H54 (cell line): ENCODE measurements at regions not wholly inside any gene's neighbourhood (a gene's known extent, or its start where the extent isn't known, plus 50 kb on each side); places are given as distances from the start of the nearest gene placed in this dataset.
"Not testable (repeated sequence)": the region's sequence is repeated elsewhere in the genome, so short reads cannot be mapped to it uniquely, and the experiment has no call there.

ENCODE experiments used
- DNase-seq: peaks from one replicate; pipeline ENCODE4 v3.0.0; 2011; ENCODE audit warnings: low spot score, mixed read lengths; ENCODE audit not compliant: insufficient read length
- FAIRE-seq: peaks from 3 replicates; lab custom pipeline; 2011; peaks lifted over from hg19 to GRCh38; lab: Jason Lieb, UNC
- POLR2A ChIP-seq: IDR thresholded peaks from 2 replicates; pipeline ENCODE4 v1.6.1; 2011; ENCODE audit warnings: low read depth, mild to moderate bottlenecking, low read length

DNA sequence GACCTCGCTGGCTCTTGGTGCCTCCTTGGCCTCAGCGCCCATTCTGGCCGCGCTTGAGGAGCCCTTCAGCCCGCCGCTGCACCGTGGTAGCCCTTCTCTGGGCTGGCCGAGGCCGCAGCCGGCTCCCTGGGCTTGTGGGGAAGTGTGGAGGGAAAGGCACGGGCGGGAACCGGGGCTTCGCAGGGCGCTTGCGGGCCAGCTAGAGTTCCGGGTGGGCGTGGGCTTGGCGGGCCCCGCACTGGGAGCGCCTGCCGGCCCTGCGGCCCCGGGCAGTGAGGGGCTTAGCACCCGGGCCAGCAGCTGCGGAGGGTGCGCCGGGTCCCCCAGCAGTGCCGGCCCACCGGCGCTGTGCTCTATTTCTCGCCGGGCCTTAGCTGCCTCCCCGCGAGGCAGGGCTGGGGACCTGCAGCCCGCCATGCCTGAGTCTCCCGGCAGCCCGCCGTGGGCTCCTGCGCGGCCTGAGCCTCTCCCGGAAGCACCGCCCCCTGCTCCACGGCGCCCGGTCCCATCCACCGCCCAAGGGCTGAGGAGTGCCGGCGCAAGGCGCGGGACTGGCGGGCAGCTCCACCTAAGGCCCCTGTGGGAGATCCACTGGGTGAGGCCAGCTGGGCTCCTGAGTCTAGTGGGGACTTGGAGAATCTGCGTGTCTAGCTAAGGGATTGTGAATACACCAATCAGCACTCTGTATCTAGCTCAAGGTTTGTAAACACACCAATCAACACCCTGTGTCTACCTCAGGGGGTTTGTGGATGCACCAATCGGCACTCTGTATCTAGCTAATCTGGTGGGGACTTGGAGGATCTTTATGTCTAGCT, 141.1 kb downstream of the SLCO4C1 start:
- not testable (repeated sequence) for DNase-seq

DNA sequence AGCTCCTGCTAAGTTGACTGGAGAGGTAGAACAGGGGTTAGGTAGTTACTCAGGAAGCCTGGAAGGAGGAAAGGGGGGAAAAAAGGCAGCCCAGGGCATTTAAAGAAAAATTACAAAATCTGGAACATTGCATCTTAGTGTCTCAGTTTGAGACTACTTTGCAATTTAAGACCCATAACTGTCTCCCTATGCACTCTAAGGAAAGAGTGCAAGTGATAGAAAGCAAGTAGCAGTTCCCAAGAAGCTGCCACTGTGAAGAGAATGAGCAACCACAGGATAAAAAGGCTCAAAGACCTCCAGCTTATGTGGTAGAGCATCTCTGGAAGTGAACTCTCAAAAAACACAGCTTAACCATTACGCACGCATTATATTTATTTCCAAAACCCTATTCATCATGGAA, 141.8 kb downstream of the SLCO4C1 start:
- FAIRE-seq (no peak), DNase-seq (no peak)
- no peak for TF ChIP-seq POLR2A

More for the DNA sequence above, 141.1 kb downstream of the SLCO4C1 start:
- FAIRE-seq: not testable (repeated sequence)

DNA sequence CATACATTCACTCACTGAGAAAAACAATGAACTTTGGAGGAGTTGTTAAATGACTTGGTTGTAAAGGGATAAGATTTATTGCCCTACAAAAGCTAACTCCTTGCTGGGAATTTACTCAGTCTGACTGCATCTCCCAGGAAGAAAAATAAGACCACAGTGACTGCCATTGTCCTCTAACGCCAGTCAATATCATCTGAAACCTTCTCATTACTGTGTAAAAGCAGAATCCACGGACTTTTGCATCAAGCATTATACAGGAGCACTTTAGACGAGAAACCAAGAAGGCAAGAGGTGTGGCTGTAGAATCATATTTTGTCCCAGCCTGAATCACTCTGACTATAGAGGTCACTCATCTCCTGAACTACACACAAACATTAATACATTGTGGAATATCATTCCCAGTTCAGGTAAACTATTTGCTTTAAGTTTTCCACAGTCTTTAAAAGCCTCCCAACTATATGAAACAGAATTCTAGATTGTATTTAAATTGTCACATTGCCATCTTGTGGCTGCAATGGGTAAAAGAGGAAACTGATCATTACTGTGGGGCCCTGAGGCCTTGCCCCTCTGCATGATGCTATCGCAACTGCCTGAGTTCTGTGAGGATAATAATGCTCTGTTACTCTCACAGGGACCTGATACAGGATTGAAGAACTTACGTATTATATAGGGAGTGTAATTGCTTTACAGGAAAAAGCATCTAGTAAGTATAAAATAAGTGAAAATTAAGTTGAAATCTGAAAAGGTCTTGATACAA, 142.9 kb downstream of the SLCO4C1 start:
- DNase-seq: no peak
- FAIRE-seq: peak; percentile 61
- no peak for TF ChIP-seq POLR2A

DNA sequence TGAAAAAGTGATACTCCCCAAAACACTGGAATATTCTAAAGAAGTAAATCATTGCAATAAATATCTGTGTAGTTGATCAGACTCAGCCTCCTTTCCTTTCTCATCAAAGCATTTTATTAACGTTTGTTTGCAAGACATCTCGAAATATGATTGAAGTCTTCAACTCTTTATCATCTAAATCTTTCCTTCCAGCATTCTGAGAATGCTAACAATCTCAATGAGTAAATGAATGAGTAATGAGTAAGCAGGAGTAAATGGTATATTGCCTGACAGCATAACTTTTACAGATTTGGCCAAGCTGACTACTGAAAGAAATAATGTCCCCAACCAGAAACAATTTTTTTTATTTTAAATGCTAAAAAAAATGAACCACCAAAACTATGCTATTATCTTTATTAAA, 157.1 kb downstream of the SLCO4C1 start:
- no peak for TF ChIP-seq POLR2A
- FAIRE-seq (peak; percentile 27), DNase-seq (no peak)

DNA sequence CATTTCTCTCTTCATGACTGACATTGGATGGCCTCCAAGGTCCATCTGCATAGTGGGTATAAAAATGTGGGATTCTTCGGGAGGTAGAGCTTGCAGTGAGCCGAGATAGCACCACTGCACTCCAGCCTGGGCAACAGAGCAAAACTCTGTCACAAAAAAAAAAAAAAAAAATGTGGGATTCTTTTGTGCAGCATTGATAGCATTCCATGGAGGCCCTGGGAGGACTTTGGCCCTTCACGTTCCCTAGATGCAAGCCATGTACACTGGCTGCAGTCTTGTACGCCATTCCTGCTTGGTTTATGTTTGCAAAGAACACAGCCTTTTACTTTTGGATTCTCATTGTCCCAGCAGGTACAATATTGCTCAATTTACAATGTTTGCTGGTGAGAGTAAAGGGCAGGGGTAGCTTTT, 157.8 kb downstream of the SLCO4C1 start:
- no peak for FAIRE-seq
- no peak for TF ChIP-seq POLR2A
- DNase-seq: no peak

DNA sequence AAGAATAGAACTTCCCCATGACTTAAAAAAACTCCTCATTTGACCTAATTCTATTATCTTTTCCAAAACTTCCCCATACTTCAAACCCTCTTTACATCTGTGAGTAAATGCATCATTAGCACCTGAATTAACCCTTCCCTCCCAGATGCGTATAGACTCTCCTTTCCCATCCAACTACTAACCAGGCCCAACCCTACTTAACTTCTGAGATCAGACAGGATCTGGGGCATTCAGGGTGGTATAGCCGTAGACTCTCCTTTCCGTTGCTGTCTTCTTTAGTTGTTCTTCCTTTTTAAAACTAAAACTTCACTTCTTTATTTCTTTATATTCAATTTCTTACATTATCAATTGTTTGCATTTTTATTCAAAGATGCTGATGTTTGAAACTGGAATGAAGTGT, 165.2 kb downstream of the SLCO4C1 start:
- FAIRE-seq (no peak), DNase-seq (no peak)
- TF ChIP-seq POLR2A: no peak

DNA sequence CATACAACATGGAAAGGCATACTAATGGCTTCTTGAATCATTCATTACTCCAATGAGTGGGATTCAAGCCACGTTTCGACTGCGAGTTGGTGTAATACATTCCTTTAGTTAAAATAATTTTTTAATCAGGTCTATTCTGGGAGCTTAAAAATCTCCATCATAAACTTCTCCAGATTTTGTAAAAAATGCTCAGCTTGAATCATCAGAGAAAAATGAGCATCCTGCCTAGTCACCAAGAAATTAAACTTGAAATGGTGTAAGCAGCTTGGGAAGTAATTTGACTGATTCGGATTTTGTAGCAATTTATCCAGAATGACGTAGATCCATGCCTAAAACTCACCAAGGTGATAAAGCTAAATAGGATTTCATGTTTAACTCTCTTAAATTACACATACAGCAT, 165.7 kb downstream of the SLCO4C1 start:
- no peak for FAIRE-seq
- DNase-seq: no peak
- no peak for TF ChIP-seq POLR2A

DNA sequence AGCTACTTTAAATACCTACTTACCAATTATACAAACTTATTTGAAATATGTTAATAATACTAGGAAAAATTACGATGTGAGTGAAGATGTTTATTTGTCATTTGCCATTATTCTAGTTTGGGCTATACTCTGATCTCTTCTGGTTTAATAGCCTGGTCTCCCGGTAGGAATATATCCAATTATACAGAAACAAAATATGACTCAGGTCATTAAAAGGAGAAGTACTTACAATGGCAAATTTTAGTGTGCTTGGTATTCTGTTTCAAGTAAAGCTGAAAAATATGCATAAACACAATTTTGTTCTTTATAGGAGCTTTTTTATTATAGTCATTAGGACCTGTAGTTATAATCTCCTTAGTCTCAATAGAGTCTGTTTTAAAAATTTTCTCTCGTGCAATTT, 176.8 kb downstream of the SLCO4C1 start:
- no peak for TF ChIP-seq POLR2A
- FAIRE-seq: no peak
- no peak for DNase-seq

DNA sequence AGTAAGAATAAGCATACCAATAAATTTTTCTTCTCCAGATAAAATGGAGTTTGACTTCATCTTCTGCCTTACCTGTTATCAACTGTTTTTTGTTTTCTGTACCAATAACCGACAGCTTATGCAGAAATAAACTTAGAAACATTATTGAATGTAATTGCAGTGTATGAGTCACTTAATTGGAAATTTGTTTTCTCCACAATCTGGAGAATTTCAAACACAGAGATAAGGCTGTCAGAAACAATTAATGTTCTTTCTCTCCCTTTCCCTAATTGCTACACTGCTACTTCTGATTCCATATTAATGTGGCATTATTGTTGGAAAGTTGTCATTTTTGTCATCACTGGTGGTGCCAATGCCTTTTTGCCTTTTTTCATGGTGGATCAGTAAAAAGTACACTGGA, 180.3 kb downstream of the SLCO4C1 start:
- TF ChIP-seq POLR2A: no peak
- no peak for FAIRE-seq
- no peak for DNase-seq

DNA sequence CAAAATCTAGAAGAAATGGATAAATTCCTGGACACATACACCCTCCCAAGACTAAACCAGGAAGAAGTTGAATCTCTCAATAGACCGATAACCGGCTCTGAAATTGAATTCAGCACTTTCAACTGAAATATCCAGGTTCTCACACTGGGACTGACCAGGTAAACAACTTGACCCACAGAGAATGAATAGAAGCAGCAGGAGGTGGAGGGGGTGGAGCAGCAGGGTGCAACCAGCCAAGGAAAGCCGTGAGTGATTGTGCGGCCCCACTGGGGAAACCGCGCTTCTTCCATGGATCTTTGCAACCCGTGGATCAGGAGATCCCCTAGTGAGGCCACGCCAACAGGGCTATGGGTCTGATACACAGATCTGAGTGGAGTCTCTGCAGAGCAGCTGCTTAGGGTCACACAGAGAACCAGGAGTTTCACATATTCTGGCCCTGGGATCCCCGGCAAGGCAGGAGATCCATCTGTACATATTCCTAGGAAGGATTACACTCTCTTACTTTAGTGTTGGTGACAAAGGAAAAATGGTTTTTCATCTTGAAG, 181.5 kb downstream of the SLCO4C1 start:
- no peak for TF ChIP-seq POLR2A
- DNase-seq: no peak
- FAIRE-seq: no peak

DNA sequence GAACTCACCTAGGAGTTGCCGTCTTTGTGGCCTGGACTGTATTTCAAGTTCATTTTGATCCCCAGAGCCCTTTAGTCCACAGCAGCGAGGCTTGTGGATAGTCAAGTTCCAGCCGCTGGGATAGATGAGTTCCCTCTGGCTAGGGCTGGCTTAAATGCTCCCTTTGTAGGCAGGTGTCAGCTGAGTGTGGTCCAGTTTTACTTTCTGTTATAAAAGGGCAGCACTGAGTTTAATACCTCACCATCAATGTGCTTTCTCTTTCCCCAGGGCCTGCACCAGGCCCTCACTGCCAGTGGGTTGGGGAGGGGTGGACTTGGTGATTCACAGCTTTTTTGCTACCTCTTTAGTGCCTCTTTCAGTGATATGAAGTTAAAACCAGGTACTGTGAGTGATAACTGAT, 188.2 kb downstream of the SLCO4C1 start:
- FAIRE-seq (no peak), DNase-seq (no peak)
- TF ChIP-seq POLR2A: no peak

DNA sequence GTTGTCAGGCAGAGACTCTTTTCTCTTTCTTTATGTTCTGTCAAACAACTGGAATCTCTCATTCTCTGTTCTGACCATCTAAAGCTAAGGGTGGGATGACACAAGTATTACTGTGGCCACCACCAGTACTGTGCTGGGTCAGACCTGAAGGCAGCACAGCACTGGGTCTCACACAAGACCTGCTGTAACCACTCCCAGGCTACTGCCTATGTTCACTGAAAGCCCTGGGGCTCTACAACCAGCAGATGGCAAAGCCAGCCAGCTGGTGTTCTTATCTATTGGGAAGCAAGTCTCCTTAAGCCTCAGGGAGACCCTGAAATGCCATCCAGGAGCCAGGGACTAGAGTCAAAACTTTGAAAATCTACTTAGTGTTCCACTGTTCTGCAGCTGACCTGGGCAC, 189.5 kb downstream of the SLCO4C1 start:
- TF ChIP-seq POLR2A: no peak
- no peak for FAIRE-seq
- DNase-seq: no peak

DNA sequence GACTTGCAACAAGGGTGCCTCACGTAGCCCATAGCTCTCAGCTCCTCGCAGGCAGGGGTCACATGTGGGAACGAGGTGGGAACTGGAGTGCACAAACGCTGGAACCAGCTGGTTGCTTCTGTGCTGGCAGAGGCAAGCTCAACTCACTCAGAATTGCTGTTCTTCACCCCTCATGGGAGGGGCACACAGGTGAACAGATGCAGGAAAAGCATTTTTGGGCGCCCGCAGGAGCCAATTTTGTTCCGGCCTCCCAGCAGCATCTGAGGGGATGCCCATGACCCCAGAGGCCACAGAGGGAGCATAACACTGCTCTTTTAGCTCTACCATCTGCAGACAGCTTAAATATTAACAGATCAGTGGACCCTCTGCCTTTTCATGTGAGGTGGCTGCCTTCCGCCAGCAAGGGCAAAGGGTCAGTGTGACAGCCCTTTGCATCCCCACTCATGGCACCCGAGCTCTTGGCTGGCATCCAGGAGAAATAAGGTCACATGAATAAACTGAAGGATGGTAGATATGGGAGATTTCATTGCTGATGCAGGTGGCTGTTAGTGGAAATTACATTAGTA, 196.2 kb downstream of the SLCO4C1 start:
- FAIRE-seq (no peak), DNase-seq (no peak)
- TF ChIP-seq POLR2A: no peak

DNA sequence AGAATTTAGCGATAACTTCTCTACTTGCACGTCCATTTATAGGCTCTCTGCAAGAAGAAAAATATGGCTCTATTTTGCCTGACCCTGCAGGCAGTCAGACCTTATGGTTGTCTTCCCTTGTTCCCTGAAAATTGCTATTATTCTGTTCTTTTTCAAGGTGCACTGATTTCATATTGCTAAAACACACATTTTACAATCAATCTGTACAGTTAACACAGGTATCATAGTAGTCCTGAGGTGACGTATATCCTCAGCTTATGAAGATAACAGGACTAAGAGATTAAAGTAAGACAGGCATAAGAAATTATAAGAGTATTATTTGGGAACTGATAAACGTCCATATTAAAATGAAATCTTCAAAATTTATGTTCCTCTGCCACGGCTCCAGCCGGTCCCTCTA, 197.0 kb downstream of the SLCO4C1 start:
- not testable (repeated sequence) for FAIRE-seq, DNase-seq

DNA sequence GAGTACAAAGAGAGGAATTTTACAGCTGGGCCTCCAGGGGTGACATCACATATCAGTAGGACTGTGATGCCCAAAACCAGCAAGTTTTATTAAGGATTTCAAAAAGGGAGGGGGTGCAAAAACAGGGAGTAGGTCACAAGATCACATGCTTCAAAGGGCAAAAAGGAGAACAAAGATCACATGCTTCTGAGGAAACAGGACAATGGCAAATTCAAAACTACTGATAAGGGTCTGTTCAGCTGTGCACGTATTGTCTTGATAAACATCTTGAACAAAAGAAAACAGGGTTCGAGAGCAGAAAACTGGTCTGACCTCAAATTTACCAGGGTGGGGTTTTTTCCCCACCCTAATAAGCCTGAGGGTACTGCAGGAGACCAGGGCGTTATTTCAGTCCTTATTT, 197.5 kb downstream of the SLCO4C1 start:
- not testable (repeated sequence) for DNase-seq

More for the DNA sequence above, 197.5 kb downstream of the SLCO4C1 start:
- FAIRE-seq: not testable (repeated sequence)
